Activated CD4-positive, alpha-beta T cell treated with anti-CD3 and anti-CD28 coated beads for 36 hours (primary cell): ENCODE measurements at regions not wholly inside any gene's neighbourhood (a gene's known extent, or its start where the extent isn't known, plus 50 kb on each side); places are given as distances from the start of the nearest gene placed in this dataset.

Experiments
- ATAC-seq: fragments of 200-7000 bp; cut with Tn5 transposase; one replicate; pipeline ENCODE4 v1.10.0; 2021; ENCODE audit warnings: mild to moderate bottlenecking, moderate library complexity
- CTCF ChIA-PET: fragments of 350-600 bp; sonication (Branson Sonifier 250); formaldehyde crosslinking; loops from one replicate; lab custom pipeline; 2021; ENCODE audit warnings: antibody characterized with exemption; lab: Charles Lee
- POLR2A ChIA-PET: fragments of 350-600 bp; sonication (Branson Sonifier 250); formaldehyde crosslinking; loops from one replicate; lab custom pipeline; 2021; ENCODE audit warnings: antibody characterized with exemption, inconsistent platforms; lab: Charles Lee
- DNase-seq: peaks from one replicate; pipeline ENCODE4 v3.0.0-alpha.2; 2020
- H3K27ac Mint-ChIP-seq: one replicate; pipeline ENCODE4 v1.8.0; 2021; ENCODE audit warnings: mixed read lengths
- H3K27me3 Mint-ChIP-seq: one replicate; pipeline ENCODE4 v1.8.0; 2021; ENCODE audit warnings: mixed read lengths
- H3K36me3 Mint-ChIP-seq: one replicate; pipeline ENCODE4 v1.8.0; 2021; ENCODE audit warnings: low read depth, mixed read lengths
- H3K4me1 Mint-ChIP-seq: one replicate; pipeline ENCODE4 v1.8.0; 2021; ENCODE audit warnings: mixed read lengths
- H3K4me3 Mint-ChIP-seq: one replicate; pipeline ENCODE4 v1.8.0; 2021; ENCODE audit warnings: mild to moderate bottlenecking, moderate library complexity, mixed read lengths
- H3K9me3 Mint-ChIP-seq: one replicate; pipeline ENCODE4 v1.8.0; 2021; ENCODE audit warnings: low read depth, mixed read lengths
- intact Hi-C, 2 experiments: fragments of 100-400 bp; cut with DNase I in 1 of 2; cut with micrococcal nuclease in 1 of 2; formaldehyde crosslinking; loops; one replicate each; pipeline versions ENCODE4 v1.14.2 to v1.15.1; 2022 to 2024; cut with DNase I, micrococcal nuclease

DNA sequence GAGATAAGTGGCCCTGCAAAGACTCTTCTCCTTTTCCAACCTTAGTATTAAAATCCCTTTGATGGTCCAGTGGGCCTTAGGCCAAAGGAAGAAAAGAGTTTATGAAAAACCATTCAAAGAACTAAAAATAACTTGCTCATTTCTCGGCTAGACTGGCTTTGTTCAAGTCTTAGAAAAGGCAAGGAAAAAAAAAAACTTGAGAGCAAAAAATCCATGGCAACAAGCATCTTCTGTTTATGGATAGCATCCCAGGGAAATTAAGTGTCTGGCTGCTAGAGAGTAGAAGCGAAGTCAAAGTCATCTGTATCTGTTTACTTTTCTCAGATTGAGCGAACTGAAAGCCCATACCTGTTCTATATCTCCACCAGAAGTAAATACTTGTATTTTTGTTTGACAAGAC, 129.6 kb downstream of the KCTD15 start:
- no peaks in the 10 kb centered on the region for H3K4me1 Mint-ChIP-seq
- no peak overlapping the region for H3K27ac Mint-ChIP-seq
- peaks cover 9% of the 10 kb centered on the region for H3K27me3 Mint-ChIP-seq
- intact Hi-C loops = no loop called here
- no peak overlapping the region for H3K4me3 Mint-ChIP-seq
- no peaks in the 10 kb centered on the region for H3K36me3 Mint-ChIP-seq
- DNase-seq (no peak), ATAC-seq (no peak)
- CTCF ChIA-PET = no interaction called here
- H3K9me3 Mint-ChIP-seq = peaks cover 2% of the 10 kb centered on the region
- POLR2A ChIA-PET = no interaction called here

- Mint-ChIP-seq H3K27ac (no peak overlapping the region), H3K9me3 (peaks cover 2% of the 10 kb centered on the region), H3K4me1 (no peaks in the 10 kb centered on the region), H3K36me3 (no peaks in the 10 kb centered on the region), H3K4me3 (no peak overlapping the region), H3K27me3 (peaks cover 9% of the 10 kb centered on the region)
- intact Hi-C loops = no loop called here
- CTCF ChIA-PET = interaction anchor here (0.5 kb wide), 1 partner anchor 85 kb away, joined by 3 read pairs; no protein-coding TSS in a partner anchor
- no peak for DNase-seq
- no peak for ATAC-seq
- POLR2A ChIA-PET = no interaction called here
Measured at GRCh38 chr19:33927789-33928457, 131.3 kb downstream of the KCTD15 start.

GRCh38 chr19:33928458-33928950, 131.8 kb downstream of the KCTD15 start:
- ATAC-seq (no peak), DNase-seq (no peak)
- Mint-ChIP-seq H3K27me3 (peaks cover 8% of the 10 kb centered on the region), H3K9me3 (peaks cover under 1% of the 10 kb centered on the region), H3K4me3 (no peak overlapping the region), H3K27ac (no peak overlapping the region), H3K4me1 (no peaks in the 10 kb centered on the region), H3K36me3 (no peaks in the 10 kb centered on the region)
- POLR2A ChIA-PET = no interaction called here
- intact Hi-C loops = no loop called here
- CTCF ChIA-PET = interaction anchor here (0.5 kb wide), 1 partner anchor 86 kb away, joined by 3 read pairs; no protein-coding TSS in a partner anchor

GRCh38 chr19:33933931-33934330, 137.3 kb downstream of the KCTD15 start:
- Mint-ChIP-seq H3K4me1 (no peaks in the 10 kb centered on the region), H3K27ac (no peak overlapping the region), H3K4me3 (no peak overlapping the region), H3K36me3 (no peaks in the 10 kb centered on the region), H3K27me3 (peaks cover 5% of the 10 kb centered on the region), H3K9me3 (peaks cover 5% of the 10 kb centered on the region)
- intact Hi-C loops = no loop called here
- CTCF ChIA-PET = interaction anchor here (0.7 to 1.0 kb wide), 2 partner anchors 16 to 517 kb away, joined by 3 to 4 read pairs; no protein-coding TSS in a partner anchor
- DNase-seq = no peak
- POLR2A ChIA-PET = no interaction called here
- ATAC-seq = no peak

- H3K4me3 Mint-ChIP-seq = no peak overlapping the region
- H3K4me1 Mint-ChIP-seq = no peaks in the 10 kb centered on the region
- intact Hi-C loops = no loop called here
- CTCF ChIA-PET = interaction anchor here (0.6 to 0.9 kb wide), 2 partner anchors 13 to 161 kb away, joined by 3 read pairs; no protein-coding TSS in a partner anchor
- H3K27ac Mint-ChIP-seq = no peak overlapping the region
- peaks cover 5% of the 10 kb centered on the region for H3K27me3 Mint-ChIP-seq
- DNase-seq (no peak), ATAC-seq (no peak)
- H3K9me3 Mint-ChIP-seq = peaks cover 5% of the 10 kb centered on the region
- POLR2A ChIA-PET = no interaction called here
- no peaks in the 10 kb centered on the region for H3K36me3 Mint-ChIP-seq
Measured at GRCh38 chr19:33938821-33939220, 142.2 kb downstream of the KCTD15 start.

DNA sequence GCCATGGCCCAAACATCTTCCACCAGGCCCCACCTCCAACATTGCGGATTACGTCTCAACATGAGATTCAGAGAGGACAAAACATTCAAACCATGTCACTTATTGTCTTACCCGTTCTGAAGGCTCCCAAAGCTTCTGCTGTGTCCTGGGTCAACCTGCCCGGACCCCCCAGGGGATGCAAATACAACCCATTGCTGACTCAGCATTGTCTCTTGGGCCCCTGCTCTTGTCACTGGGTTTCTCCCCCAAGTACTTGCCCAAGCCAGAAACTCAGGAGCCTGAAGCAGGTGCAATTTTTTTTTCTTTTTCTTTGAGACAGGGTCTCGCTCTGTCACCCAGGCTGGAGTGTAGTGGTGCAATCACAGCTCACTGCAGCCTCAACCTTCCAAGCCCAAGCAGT, 144.5 kb downstream of the KCTD15 start:
- no peak overlapping the region for H3K4me3 Mint-ChIP-seq
- H3K4me1 Mint-ChIP-seq = no peaks in the 10 kb centered on the region
- intact Hi-C loops = no loop called here
- ATAC-seq (no peak), DNase-seq (no peak)
- H3K9me3 Mint-ChIP-seq = no peaks in the 10 kb centered on the region
- peaks cover 2% of the 10 kb centered on the region for H3K27me3 Mint-ChIP-seq
- H3K36me3 Mint-ChIP-seq = no peaks in the 10 kb centered on the region
- CTCF ChIA-PET = interaction anchor here (0.6 kb wide), 2 partner anchors 603 to 796 kb away, joined by 4 to 5 read pairs; no protein-coding TSS in a partner anchor
- POLR2A ChIA-PET = no interaction called here
- no peak overlapping the region for H3K27ac Mint-ChIP-seq

DNA sequence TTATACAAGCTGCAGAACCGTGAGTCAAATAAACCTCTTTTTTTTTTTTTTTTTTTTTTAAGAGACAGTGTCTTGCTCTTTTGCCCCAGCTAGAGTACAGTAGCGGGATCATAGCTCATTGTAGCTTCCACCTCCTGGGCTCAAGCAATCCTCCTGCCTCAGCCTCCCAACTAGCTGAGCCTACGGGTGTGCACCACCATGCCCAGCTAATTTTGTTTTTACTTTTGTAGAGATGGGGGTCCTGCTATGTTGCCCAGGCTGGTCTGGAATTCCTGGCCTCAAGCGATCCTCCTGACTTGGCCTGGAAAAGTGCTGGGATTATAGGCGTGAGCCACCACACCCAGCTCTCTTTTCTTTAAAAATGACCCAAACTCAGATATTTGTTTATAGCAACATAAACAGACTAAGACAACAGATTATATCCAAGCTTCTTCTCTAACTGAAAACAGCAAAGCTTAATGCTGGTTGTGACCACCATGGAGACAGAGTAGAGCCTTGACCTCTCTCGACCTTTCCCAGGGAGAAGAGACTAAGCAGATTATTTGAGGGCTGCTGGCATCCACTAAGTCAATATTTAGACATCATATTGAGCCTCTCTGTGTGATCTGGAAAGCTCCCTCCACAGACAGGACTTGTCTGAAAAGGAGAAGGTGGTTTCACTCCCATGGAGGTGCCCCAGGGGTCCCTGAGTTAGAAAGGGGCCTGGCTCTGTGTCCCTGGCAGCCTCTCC, 150.0 kb downstream of the KCTD15 start:
- intact Hi-C loops = no loop called here
- POLR2A ChIA-PET = no interaction called here

DNA sequence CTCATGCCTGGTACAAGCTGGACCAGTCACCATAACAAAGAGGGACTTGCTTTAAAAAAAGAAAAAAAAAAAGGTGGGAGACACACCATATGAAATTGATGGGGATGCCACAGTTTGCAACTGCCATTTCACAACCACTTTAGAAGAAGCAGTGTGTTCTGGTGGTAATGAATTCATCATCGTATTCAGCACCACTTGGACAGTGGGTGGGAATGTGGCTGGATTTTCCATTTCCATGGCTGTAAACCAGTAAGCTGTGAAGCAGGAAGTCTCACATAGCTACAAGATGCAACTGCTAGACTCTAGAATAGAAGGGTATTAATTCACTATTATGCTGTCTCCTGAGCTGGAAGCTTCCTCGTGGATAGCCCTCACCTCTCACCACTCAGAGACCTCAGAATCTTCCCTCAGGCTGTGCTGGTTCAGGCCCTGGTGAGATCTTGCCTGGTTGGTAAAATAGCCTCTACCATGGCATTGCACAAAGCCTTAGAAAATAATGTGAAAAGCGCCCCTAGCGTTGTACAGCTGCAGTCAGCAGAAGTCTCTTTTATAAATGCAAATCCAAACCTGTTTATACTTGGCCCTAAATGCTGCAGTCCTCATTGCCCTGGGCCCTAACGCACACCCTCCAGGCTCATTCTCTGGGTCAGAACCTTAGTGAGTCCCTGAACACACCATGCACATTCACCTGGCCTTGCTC, 150.7 kb downstream of the KCTD15 start:
- Mint-ChIP-seq H3K4me1 (no peaks in the 10 kb centered on the region), H3K36me3 (no peaks in the 10 kb centered on the region), H3K27ac (no peak overlapping the region), H3K4me3 (no peak overlapping the region), H3K27me3 (peaks cover 2% of the 10 kb centered on the region), H3K9me3 (no peaks in the 10 kb centered on the region)
- POLR2A ChIA-PET = no interaction called here
- intact Hi-C loops = no loop called here
- CTCF ChIA-PET = interaction anchor here (0.6 to 1.2 kb wide), 2 partner anchors 22 to 856 kb away, joined by 3 read pairs; no protein-coding TSS in a partner anchor
- DNase-seq (no peak), ATAC-seq (no peak)

More for the DNA sequence above, 150.0 kb downstream of the KCTD15 start:
- peaks cover 2% of the 10 kb centered on the region for H3K27me3 Mint-ChIP-seq
- no peaks in the 10 kb centered on the region for H3K36me3 Mint-ChIP-seq
- no peak overlapping the region for H3K27ac Mint-ChIP-seq
- H3K4me3 Mint-ChIP-seq = no peak overlapping the region
- CTCF ChIA-PET = interaction anchor here (0.6 to 1.6 kb wide), 3 partner anchors 22 to 169 kb away, joined by 3 to 6 read pairs (median 3); no protein-coding TSS in a partner anchor
- no peaks in the 10 kb centered on the region for H3K4me1 Mint-ChIP-seq
- ATAC-seq (no peak), DNase-seq (no peak)
- H3K9me3 Mint-ChIP-seq = no peaks in the 10 kb centered on the region

GRCh38 chr19:33948651-33949335, 152.1 kb downstream of the KCTD15 start:
- Mint-ChIP-seq H3K4me3 (no peak overlapping the region), H3K27ac (no peak overlapping the region), H3K4me1 (no peaks in the 10 kb centered on the region), H3K27me3 (no peaks in the 10 kb centered on the region), H3K36me3 (no peaks in the 10 kb centered on the region), H3K9me3 (no peaks in the 10 kb centered on the region)
- intact Hi-C loops = no loop called here
- DNase-seq (no peak), ATAC-seq (no peak)
- CTCF ChIA-PET = interaction anchor here (0.9 to 1.1 kb wide), 2 partner anchors 15 to 171 kb away, joined by 3 read pairs; no protein-coding TSS in a partner anchor
- POLR2A ChIA-PET = no interaction called here

GRCh38 chr19:33950091-33950750, 153.6 kb downstream of the KCTD15 start:
- Mint-ChIP-seq H3K4me3 (no peak overlapping the region), H3K27ac (no peak overlapping the region)
- no peak for ATAC-seq

More at GRCh38 chr19:33950091-33950750, 153.6 kb downstream of the KCTD15 start:
- H3K36me3 Mint-ChIP-seq = no peaks in the 10 kb centered on the region
- intact Hi-C loops = no loop called here
- no peaks in the 10 kb centered on the region for H3K27me3 Mint-ChIP-seq
- POLR2A ChIA-PET = no interaction called here
- H3K9me3 Mint-ChIP-seq = no peaks in the 10 kb centered on the region
- CTCF ChIA-PET = interaction anchor here (0.9 to 1.1 kb wide), 2 partner anchors 16 to 172 kb away, joined by 3 read pairs; no protein-coding TSS in a partner anchor
- no peak for DNase-seq
- H3K4me1 Mint-ChIP-seq = no peaks in the 10 kb centered on the region
